Natural killer cell (primary cell): ENCODE measurements at regions not wholly inside any gene's neighbourhood (a gene's known extent, or its start where the extent isn't known, plus 50 kb on each side); places are given as distances from the start of the nearest gene placed in this dataset.

Source experiments
- ATAC-seq, 3 donors: fragments of 150-1000 bp in 2 of 3; fragments of 200-7000 bp in 1 of 3; cut with Tn5 transposase; 1 replicate in 1 of 3; 2 replicates in 2 of 3; pipeline ENCODE4 v1.10.0; 2021; ENCODE audit warnings: mild to moderate bottlenecking in 2 of 3, moderate library complexity in 2 of 3
- DNase-seq, 2 donors: peaks; one replicate each; pipeline versions ENCODE4 v3.0.0 to v3.0.0-alpha.2; 2013 to 2021; ENCODE audit warnings: mixed read lengths in 1 of 2
- H3K27ac ChIP-seq: one replicate; pipeline ENCODE4 v1.5.1; 2013; ENCODE audit warnings: mild to moderate bottlenecking, low read length
- H3K27me3 ChIP-seq: one replicate; pipeline ENCODE4 v1.6.1; 2013; ENCODE audit warnings: low read length; ENCODE audit not compliant: control insufficient read depth, insufficient read depth
- H3K36me3 ChIP-seq: one replicate; pipeline ENCODE4 v1.6.1; 2013; ENCODE audit warnings: low read length; ENCODE audit not compliant: control insufficient read depth, insufficient read depth
- H3K4me1 ChIP-seq: one replicate; pipeline ENCODE4 v1.6.1; 2013; ENCODE audit warnings: low read length; ENCODE audit not compliant: control insufficient read depth, insufficient read depth
- H3K4me3 ChIP-seq: one replicate; pipeline ENCODE4 v1.5.1; 2013; ENCODE audit warnings: low read length
- H3K9me3 ChIP-seq: one replicate; pipeline ENCODE4 v1.6.1; 2013; ENCODE audit warnings: low read length; ENCODE audit not compliant: control insufficient read depth, insufficient read depth
- H3K27ac Mint-ChIP-seq, 2 donors: one replicate each; pipeline ENCODE4 v1.8.0; 2022; ENCODE audit warnings: mild to moderate bottlenecking in 2 of 2, mixed read lengths in 2 of 2, moderate library complexity in 1 of 2
- H3K27me3 Mint-ChIP-seq, 2 donors: one replicate each; pipeline ENCODE4 v1.8.0; 2022; ENCODE audit warnings: low read depth in 2 of 2, mixed read lengths in 2 of 2
- H3K36me3 Mint-ChIP-seq: one replicate; pipeline ENCODE4 v1.8.0; 2022; ENCODE audit warnings: mixed read lengths
- H3K4me1 Mint-ChIP-seq, 2 donors: one replicate each; pipeline ENCODE4 v1.8.0; 2022; ENCODE audit warnings: mixed read lengths in 2 of 2
- H3K4me3 Mint-ChIP-seq: one replicate; pipeline ENCODE4 v1.8.0; 2022; ENCODE audit warnings: mild to moderate bottlenecking, moderate library complexity, mixed read lengths
- H3K9me3 Mint-ChIP-seq, 2 donors: one replicate each; pipeline ENCODE4 v1.8.0; 2022; ENCODE audit warnings: mixed read lengths in 2 of 2
- CTCF ChIP-seq: fragments of 200-600 bp; IDR thresholded peaks from one replicate; pipeline ENCODE4 v1.8.0; 2022; ENCODE audit warnings: antibody characterized with exemption
- WGBS: methylation state at CpG from one replicate; pipeline ENCODE4 v1.1.7; 2013; ENCODE audit warnings: missing lambda C conversion rate; ENCODE audit not compliant: insufficient coverage; 5-methylcytosine and 5-hydroxymethylcytosine counted together
- intact Hi-C: fragments of 100-400 bp; cut with micrococcal nuclease; formaldehyde crosslinking; loops from one replicate; pipeline ENCODE4 v1.14.2; 2022

- Histone ChIP-seq H3K36me3 (no peaks in the 10 kb centered on the region), H3K4me1 (no peaks in the 10 kb centered on the region), H3K9me3 (no peaks in the 10 kb centered on the region), H3K27ac (no peak overlapping the region), H3K4me3 (no peak overlapping the region), H3K27me3 (no peaks in the 10 kb centered on the region)
- DNase-seq (no peak), ATAC-seq (no peak)
- no peaks in the 10 kb centered on the region for H3K36me3 Mint-ChIP-seq
- peaks cover 0 to 12% of the 10 kb centered on the region in 2 donors for H3K27me3 Mint-ChIP-seq
- no peak for TF ChIP-seq CTCF
- H3K4me3 Mint-ChIP-seq, result no peak overlapping the region
- no peak overlapping the region for H3K27ac Mint-ChIP-seq
- no peaks in the 10 kb centered on the region for H3K4me1 Mint-ChIP-seq
- WGBS, result 100% methylated on average over 1 of the region's 3 CpGs
- H3K9me3 Mint-ChIP-seq, result no peaks in the 10 kb centered on the region
- intact Hi-C loops, result no loop called here
These were observed 83.9 kb upstream of the RPS6KA3 start for GRCh38 chrX:20350596-20350995.

- no peak for DNase-seq
- Histone ChIP-seq H3K27me3 (no peaks in the 10 kb centered on the region), H3K4me3 (no peak overlapping the region), H3K27ac (no peak overlapping the region), H3K9me3 (no peaks in the 10 kb centered on the region), H3K36me3 (no peaks in the 10 kb centered on the region), H3K4me1 (no peaks in the 10 kb centered on the region)
- Mint-ChIP-seq H3K27ac (no peak overlapping the region), H3K4me3 (no peak overlapping the region), H3K4me1 (no peaks in the 10 kb centered on the region), H3K36me3 (no peaks in the 10 kb centered on the region), H3K9me3 (no peaks in the 10 kb centered on the region), H3K27me3 (peaks cover 0 to 12% of the 10 kb centered on the region in 2 donors)
- TF ChIP-seq CTCF, result no peak
- intact Hi-C loops, result no loop called here
- no peak for ATAC-seq
- 95% methylated on average over 4 of the region's 4 CpGs for WGBS
These were observed 81.4 kb upstream of the RPS6KA3 start for GRCh38 chrX:20348139-20348538.

- Histone ChIP-seq H3K9me3 (no peaks in the 10 kb centered on the region), H3K36me3 (no peaks in the 10 kb centered on the region), H3K27me3 (no peaks in the 10 kb centered on the region), H3K4me3 (no peak overlapping the region), H3K27ac (no peak overlapping the region), H3K4me1 (no peaks in the 10 kb centered on the region)
- WGBS, result 95% methylated on average over 5 of the region's 5 CpGs
- intact Hi-C loops, result no loop called here
- Mint-ChIP-seq H3K36me3 (no peaks in the 10 kb centered on the region), H3K4me3 (no peak overlapping the region), H3K27ac (no peak overlapping the region), H3K27me3 (peaks cover 0 to 9% of the 10 kb centered on the region in 2 donors), H3K4me1 (no peaks in the 10 kb centered on the region), H3K9me3 (no peaks in the 10 kb centered on the region)
- no peak for TF ChIP-seq CTCF
- ATAC-seq (no peak), DNase-seq (no peak)
These were observed 80.8 kb upstream of the RPS6KA3 start for GRCh38 chrX:20347481-20347880.

- no peaks in the 10 kb centered on the region for H3K36me3 ChIP-seq
- Mint-ChIP-seq H3K9me3 (no peaks in the 10 kb centered on the region), H3K4me3 (no peak overlapping the region), H3K36me3 (no peaks in the 10 kb centered on the region), H3K27ac (no peak overlapping the region), H3K27me3 (peaks cover 0 to 8% of the 10 kb centered on the region in 2 donors), H3K4me1 (no peaks in the 10 kb centered on the region)
- intact Hi-C loops, result no loop called here
- no peak for ATAC-seq
- no CpG with 5 or more reads among the region's 1 CpG for WGBS
- H3K4me1 ChIP-seq, result no peaks in the 10 kb centered on the region
- no peaks in the 10 kb centered on the region for H3K27me3 ChIP-seq
- DNase-seq, result no peak
- H3K9me3 ChIP-seq, result no peaks in the 10 kb centered on the region
- no peak for TF ChIP-seq CTCF
- H3K27ac ChIP-seq, result no peak overlapping the region
- H3K4me3 ChIP-seq, result no peak overlapping the region
These were observed 67.0 kb upstream of the RPS6KA3 start for GRCh38 chrX:20333672-20334071.
